Subcutaneous abdominal adipose tissue (tissue), 5 donors: ENCODE measurements at regions not wholly inside any gene's neighbourhood (a gene's known extent, or its start where the extent isn't known, plus 50 kb on each side); places are given as distances from the start of the nearest gene placed in this dataset.
"Not testable (repeated sequence)": the region's sequence is repeated elsewhere in the genome, so short reads cannot be mapped to it uniquely, and the experiment has no call there.

Source experiments
- H3K27ac ChIP-seq: one replicate; pipeline ENCODE4 v1.7.0; 2013; ENCODE audit warnings: low read depth, mild to moderate bottlenecking, inconsistent platforms, low read length, moderate library complexity
- H3K27me3 ChIP-seq, 5 donors: one replicate each; pipeline ENCODE4 v1.7.0; 2013; ENCODE audit warnings: low read length in 5 of 5, inconsistent platforms in 1 of 5; ENCODE audit not compliant: control insufficient read depth in 5 of 5, insufficient read depth in 4 of 5
- H3K36me3 ChIP-seq, 5 donors: one replicate each; pipeline ENCODE4 v1.7.0; 2013; ENCODE audit warnings: low read length in 5 of 5; ENCODE audit not compliant: control insufficient read depth in 5 of 5, insufficient read depth in 5 of 5
- H3K4me1 ChIP-seq, 5 donors: one replicate each; pipeline ENCODE4 v1.7.0; 2013; ENCODE audit warnings: low read length in 5 of 5, mild to moderate bottlenecking in 3 of 5, moderate library complexity in 1 of 5; ENCODE audit not compliant: control insufficient read depth in 5 of 5, insufficient read depth in 5 of 5
- H3K4me3 ChIP-seq, 5 donors: one replicate each; pipeline ENCODE4 v1.7.0; 2013; ENCODE audit warnings: low read length in 5 of 5, low read depth in 1 of 5
- H3K9ac ChIP-seq, 5 donors: one replicate each; pipeline ENCODE4 v1.7.0; 2013; ENCODE audit warnings: low read length in 5 of 5, mild to moderate bottlenecking in 4 of 5, moderate library complexity in 3 of 5
- H3K9me3 ChIP-seq, 5 donors: one replicate each; pipeline ENCODE4 v1.7.0; 2013; ENCODE audit warnings: low read length in 5 of 5; ENCODE audit not compliant: control insufficient read depth in 5 of 5
- donor health status: healthy.
- donor health status: healthy.
- donor health status: healthy.
- donor health status: healthy.
- donor health status: healthy.

DNA sequence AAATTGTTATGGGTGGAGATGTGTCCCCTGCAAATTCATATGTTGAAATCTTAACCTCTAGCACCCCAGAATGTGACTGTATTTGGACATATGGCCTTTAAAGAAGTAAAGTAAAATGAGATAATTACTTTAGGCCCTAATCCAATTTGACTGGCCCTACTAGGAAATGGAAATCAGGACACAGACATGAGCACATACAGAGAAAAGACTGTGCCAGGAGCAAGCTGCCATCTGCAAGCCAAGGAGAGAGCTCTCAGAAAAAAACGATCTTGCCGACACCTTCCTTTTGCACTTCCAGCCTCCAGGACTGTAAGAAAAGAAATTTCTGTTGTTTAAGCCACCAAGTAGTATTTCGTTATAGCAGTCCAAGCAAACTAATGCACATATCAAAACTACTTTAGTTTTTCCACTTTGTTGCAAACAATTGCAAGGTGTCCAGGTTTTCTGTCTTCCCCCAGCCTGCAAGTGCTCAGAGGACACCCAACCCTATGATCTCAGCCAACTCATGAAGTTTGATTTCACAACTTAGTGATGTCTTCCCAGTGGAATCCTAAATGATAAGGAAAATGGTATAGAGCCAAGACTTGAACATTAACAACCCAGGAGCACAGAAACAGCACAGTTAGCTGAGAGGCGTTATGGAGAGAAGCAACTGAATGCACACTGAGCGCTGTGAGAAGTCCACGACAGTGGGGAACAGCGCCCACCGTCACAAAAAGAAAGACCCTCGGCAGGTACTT lies 351.2 kb downstream of the BCL2L11 start:
- not testable (repeated sequence) for H3K36me3 ChIP-seq, H3K9ac ChIP-seq, H3K27me3 ChIP-seq, H3K27ac ChIP-seq, H3K4me1 ChIP-seq, H3K9me3 ChIP-seq, H3K4me3 ChIP-seq

DNA sequence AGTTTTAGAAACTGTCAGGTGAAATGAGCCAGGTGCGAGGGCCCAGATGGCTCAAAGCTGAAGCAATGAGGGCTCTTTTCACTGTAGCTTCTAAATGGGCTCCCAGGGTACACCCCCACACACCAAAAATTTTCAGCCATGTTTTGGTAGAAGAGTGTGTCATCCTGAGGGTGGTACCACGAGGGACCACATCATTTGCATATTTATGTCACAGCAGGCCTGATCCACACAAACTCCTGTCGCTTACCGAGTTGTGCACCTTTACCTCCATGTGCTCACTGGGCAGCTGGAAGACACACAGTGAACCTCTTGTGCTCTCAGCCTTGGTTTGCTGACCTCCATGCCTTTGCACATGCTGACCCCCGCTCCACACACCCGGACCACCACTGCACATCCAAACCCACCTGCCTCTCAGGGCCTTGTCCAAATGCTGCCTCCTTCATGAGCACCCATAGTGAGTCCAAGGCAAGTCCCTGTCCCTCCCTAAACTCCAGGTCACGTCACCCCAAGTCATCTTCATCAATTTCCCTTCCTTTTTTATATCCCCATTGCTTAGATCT lies 352.2 kb downstream of the BCL2L11 start:
- H3K36me3 ChIP-seq, H3K9me3 ChIP-seq, H3K27me3 ChIP-seq, H3K4me3 ChIP-seq, H3K4me1 ChIP-seq, H3K9ac ChIP-seq, H3K27ac ChIP-seq: not testable (repeated sequence)

DNA sequence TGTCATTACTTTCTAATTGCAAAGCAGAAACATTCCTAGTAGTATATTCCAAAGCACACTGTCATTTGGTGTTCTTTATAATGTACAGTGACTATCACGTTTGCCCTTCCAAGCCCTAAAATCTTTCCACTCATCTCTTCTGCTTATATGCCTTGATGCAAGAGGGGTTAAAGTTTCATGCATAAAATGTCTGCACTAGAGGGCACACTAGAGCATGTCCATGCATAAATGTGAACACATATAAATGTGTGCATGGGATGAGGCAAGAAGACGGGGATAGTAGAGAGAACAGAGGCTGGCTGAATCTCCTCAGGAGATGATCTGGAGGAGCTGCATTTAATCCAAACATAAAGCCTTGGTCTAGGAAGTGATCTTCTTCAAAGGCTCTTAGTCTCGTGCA lies 352.8 kb downstream of the BCL2L11 start:
- not testable (repeated sequence) for H3K9me3 ChIP-seq, H3K36me3 ChIP-seq, H3K9ac ChIP-seq, H3K27me3 ChIP-seq, H3K27ac ChIP-seq, H3K4me1 ChIP-seq, H3K4me3 ChIP-seq

DNA sequence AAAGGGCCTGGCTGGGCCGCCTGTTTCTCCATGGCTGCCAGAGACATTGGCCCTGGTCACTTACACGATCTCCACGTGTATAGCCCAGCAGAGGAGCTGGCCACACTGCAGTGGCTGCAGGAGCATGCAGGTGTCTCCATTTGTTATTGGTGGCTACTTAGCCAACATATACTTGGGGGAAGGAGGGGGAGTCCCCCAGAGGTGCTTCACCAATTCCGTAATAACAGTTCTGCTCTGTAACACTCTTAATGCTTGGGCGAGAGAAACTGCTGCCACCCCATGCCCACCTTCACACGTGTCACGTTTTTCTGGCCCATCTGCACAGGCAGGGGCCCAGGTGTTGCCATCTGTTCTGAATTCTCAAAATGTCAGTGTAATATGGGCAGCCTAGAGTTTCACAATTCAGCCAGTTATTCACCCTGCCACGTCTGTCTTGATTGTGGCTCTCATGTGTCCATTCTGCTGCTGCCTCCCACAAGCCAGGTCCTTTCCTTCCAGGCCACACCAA lies 353.5 kb downstream of the BCL2L11 start:
- H3K9ac ChIP-seq, H3K4me1 ChIP-seq, H3K36me3 ChIP-seq, H3K27me3 ChIP-seq, H3K27ac ChIP-seq, H3K4me3 ChIP-seq, H3K9me3 ChIP-seq: not testable (repeated sequence)

DNA sequence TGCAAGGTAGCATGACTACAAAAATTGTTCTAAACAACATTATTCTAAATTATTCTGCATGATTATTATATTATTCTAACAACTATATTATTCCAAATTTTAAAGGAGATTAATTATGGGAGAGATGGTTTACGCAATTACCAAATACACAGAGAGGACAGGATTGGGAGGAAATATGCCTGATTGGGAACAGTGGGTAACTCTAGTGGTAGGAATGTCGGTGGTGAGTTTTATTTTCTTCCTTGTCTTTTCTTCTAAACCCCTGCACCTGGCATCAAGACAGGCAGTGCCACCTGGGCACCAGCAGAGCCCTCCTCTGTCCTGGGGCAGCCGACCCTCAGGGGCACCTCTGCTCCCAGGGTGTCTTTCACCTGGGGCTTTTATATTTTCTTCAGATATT lies 357.6 kb downstream of the BCL2L11 start:
- H3K36me3 ChIP-seq, H3K9ac ChIP-seq, H3K9me3 ChIP-seq, H3K4me3 ChIP-seq, H3K4me1 ChIP-seq, H3K27me3 ChIP-seq, H3K27ac ChIP-seq: not testable (repeated sequence)

DNA sequence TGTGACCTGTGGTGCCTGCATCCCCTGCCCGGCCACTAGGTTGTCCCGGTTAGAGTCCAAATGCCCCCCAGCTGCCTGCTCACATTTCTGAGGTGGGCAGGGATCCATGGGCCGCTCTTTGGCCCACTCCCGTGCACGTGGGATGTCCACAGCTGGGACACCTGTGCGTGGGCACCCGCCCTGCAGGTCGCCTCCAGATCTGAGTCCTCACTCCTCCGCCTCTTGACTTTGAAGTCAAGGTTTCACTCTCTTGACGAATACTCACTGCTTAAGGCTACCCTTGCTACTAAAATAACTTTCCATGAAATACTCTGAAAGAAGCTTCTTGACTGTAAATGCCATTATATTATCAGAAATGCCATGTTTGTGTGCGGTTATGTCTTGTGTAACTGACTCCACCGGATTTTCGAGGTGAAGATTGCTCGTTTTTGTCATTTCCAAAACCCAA lies 358.2 kb downstream of the BCL2L11 start:
- H3K4me3 ChIP-seq, H3K9me3 ChIP-seq, H3K27me3 ChIP-seq, H3K27ac ChIP-seq, H3K9ac ChIP-seq, H3K36me3 ChIP-seq, H3K4me1 ChIP-seq: not testable (repeated sequence)

DNA sequence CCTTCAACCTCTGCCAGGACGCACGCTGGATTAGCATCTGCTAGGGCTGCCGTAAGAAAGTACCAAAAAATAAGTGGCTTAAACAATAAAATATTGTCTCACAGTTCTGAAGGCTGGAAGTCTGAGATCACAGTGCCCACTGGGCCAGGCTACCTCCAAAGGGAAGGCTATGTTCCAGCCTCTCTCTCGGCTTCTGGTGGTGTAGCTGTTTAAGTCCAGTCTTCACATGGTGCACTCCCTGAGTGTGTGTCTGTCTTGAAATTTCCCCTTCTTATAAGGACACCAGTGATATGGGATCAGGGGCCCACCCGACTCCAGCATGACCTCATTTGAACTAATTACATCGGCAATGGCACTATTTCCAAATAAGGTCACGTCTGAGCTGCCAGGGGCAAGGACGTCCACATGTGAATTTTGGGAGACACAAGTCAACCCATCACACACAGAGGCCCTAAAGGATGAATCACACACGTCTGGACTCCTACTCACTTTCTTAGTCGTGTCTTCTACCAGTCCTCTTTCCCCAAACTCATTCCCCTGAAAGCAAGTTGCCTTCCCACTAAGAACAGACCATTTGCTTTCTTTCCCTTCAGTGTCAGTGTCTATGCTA lies 359.4 kb downstream of the BCL2L11 start:
- H3K27ac ChIP-seq, H3K4me3 ChIP-seq: not testable (repeated sequence)

DNA sequence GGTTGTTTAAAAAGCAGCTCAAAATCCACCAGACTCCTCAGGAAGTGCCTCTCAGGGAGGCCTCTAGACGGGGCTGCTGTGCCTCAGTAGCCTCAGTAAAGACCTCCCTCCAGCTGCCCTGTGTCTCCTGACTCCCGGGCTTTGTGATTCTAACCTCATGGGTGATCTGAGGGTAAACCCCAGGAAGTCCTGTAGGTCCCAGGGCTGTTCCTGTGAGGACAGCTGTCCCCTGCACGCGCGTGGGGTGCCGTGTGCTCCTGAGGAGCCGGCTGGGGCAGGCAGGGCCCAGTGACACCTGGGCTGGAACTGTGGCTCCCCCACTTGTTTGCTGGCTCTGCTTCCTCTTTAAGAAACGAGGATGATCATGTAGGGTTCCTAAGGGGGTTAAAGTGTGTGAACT lies 359.9 kb downstream of the BCL2L11 start:
- not testable (repeated sequence) for H3K27me3 ChIP-seq, H3K9ac ChIP-seq, H3K9me3 ChIP-seq, H3K27ac ChIP-seq, H3K4me3 ChIP-seq, H3K36me3 ChIP-seq, H3K4me1 ChIP-seq

More for the DNA sequence above, 359.4 kb downstream of the BCL2L11 start:
- not testable (repeated sequence) for H3K9ac ChIP-seq, H3K4me1 ChIP-seq, H3K9me3 ChIP-seq, H3K27me3 ChIP-seq, H3K36me3 ChIP-seq

DNA sequence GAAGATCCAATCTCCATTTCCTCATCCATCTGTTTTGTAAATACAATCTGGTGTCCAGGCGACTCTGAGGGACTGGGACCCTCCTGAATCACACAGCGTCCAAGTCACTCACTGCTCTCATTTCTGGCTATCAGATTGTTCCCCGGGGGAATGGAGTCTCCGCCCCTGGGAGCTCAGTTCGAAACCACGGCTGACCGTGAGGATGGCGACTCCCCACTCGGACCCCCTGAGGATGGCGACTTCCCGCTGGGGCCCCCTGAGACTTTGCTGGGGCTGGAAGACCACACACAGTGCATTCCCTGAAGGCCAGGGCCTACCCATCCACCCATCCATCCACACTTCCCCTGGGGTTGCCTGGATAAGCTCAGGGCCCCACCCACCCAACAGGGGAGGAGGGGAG lies 360.5 kb downstream of the BCL2L11 start:
- H3K9me3 ChIP-seq, H3K4me1 ChIP-seq, H3K4me3 ChIP-seq, H3K36me3 ChIP-seq, H3K9ac ChIP-seq, H3K27me3 ChIP-seq, H3K27ac ChIP-seq: not testable (repeated sequence)

DNA sequence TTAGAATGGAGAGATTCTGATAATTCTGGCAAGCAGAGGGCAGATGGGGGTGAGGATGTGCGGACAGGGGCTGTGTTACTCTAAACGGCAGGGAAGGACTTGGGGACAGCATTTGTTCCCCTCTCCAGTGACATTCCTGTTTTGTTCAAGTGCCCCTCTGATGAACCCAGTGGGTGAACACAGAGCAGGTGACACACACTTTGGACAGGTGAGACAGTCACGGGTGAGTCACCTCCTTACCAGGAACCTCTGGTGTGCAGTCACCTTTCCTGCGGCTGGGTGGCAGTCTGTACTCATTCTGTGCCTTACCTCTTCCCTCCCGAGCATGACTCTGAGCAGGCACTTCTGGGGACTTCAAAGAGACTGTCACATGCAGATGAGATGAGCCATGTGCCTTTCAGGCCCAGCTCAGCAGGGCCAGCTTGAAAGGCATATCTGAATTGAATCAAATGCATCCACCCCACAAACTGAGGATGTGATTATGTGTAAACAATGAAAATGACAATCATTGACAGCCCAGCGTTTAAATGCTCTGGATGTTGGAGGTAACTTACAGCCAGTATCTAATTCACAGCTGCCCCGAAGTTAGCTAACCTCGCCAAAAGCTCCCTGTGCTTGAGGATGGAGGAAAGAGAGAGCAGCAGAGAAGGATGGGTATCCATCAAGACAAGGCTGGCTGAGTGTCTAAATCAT lies 362.4 kb downstream of the BCL2L11 start:
- H3K9ac ChIP-seq, H3K9me3 ChIP-seq, H3K27me3 ChIP-seq, H3K36me3 ChIP-seq, H3K4me1 ChIP-seq, H3K4me3 ChIP-seq, H3K27ac ChIP-seq: not testable (repeated sequence)
